Prostate gland (tissue), 2 donors: ENCODE measurements at regions not wholly inside any gene's neighbourhood (a gene's known extent, or its start where the extent isn't known, plus 50 kb on each side); places are given as distances from the start of the nearest gene placed in this dataset.

Experiments used
- CTCF ChIP-seq, 4 experiments: fragments of 200-600 bp in 2 of 4; fragments of 450-650 bp in 2 of 4; sonication (generic) in 2 of 4; IDR thresholded peaks; 1 replicate in 3 of 4; 2 replicates in 1 of 4; pipeline ENCODE4 v1.5.1; 2016 to 2019; ENCODE audit warnings: antibody characterized with exemption in 4 of 4, mild to moderate bottlenecking in 2 of 4, moderate library complexity in 2 of 4
- POLR2A ChIP-seq: fragments of 450-650 bp; IDR thresholded peaks from one replicate; pipeline ENCODE4 v1.6.1; 2016; ENCODE audit warnings: antibody characterized with exemption, mild to moderate bottlenecking
- POLR2AphosphoS5 ChIP-seq: sonication (generic); formaldehyde crosslinking; IDR thresholded peaks from one replicate; pipeline ENCODE4 v1.6.1; 2017; ENCODE audit warnings: antibody characterized with exemption

DNA sequence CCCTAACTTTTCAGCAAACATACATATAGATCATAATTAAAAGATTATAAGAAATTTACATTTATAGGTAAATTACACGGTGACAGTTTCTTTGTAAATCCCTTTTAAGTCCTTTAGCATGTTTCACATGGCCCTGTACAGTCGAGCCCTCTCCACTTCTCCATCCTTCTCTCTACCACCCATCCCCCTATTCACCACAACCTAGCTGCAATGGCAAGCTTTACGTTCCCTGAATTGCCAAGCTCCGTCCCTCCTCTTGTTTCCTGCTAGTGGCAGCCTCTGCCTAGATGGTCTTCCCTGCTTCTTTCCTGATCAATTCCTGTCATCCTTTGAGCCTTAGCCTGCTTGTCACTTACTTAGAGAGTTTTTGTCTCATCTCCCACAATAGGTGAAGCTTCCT lies 116.2 kb downstream of the TMA16 start:
- TF ChIP-seq CTCF (IDR thresholded peaks at IDR 0.05) = no peak
- TF ChIP-seq POLR2AphosphoS5 = no peak
- TF ChIP-seq POLR2A = no peak
